Dermis blood vessel endothelial cell (primary cell): ENCODE measurements at regions not wholly inside any gene's neighbourhood (a gene's known extent, or its start where the extent isn't known, plus 50 kb on each side); places are given as distances from the start of the nearest gene placed in this dataset.

Experiments used
- DNase-seq: peaks from one replicate; pipeline ENCODE4 v3.0.0; 2010

DNA sequence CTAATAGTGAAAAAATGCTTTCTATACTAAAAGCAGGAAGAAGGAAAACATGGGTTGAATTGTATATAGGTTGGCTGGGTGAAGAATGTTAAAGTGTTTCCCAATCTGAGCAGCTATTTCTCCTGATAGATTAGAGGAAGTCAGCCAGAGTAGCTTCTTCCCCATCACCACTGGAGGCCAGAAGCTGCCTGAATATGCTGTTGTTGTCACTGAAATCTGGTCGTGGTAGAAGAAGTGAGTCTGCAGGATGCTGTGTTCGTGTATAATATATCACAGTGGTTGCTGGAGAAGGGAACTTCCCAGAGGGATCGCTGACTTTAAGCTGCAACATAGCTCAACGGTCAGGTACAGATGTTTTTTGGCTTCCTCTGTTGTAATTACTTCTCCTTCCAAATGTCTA is 247.5 kb upstream of the LRATD1 start:
- DNase-seq, result no peak

DNA sequence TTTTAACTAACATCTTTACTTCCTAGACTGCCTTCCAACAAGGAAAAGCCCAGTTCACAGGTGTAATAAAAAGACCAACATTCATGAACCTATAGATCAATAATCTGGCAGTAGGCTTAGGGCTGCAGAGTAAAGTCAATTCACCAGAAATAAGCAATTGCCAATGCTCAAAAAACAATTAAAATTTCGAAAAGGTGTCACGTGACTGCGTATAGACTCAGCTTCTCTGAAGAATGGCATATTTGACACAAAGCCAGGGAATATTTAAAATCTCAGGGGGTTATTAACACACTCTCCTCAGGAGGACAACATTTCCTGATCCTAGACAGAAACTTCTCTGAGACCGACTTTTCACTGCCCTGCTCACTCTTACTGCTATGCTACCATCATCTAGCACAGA is 245.2 kb upstream of the LRATD1 start:
- no peak for DNase-seq

DNA sequence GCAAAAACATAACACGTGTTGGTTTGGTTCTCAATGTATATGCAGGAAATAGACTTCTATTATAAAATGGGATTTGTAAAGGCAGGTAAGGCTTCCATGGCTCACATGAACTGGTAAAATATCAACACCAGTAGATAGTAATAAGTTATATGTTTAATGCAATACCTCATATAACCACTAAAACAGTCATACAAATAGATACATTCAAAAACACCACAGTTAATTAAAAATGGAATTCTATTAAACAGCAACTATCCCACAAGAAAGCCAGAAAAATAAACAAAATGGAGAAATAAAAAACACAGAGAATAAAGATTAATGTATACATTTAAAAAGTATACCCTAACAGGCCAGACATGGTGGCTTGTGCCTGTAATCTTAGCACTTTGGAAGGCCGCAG is 243.8 kb upstream of the LRATD1 start:
- no peak for DNase-seq

DNA sequence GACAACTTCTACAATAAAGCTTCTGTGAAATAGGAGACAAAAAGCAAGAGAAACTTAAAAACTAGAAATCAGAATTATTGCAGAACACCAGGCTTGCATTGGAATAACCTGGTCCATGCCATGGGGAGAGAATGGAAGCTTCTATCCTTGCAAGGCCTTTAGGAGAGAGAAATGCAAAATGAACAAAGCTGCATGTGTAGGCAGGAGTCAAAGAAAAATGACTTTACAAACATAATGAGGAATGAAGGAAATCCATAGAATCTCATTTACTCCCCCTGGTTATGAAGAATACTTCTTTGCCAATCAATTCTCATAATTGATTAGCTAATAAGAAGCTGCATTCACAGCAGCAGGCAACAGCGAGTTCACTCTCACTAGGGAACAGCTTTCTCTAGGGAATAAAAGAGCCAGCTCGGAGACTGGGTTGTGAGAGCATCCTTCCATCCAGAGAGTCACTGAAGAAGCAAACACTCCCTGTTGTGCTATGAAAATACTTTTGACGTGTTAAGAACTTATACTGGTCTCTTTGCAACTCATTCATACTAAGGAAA is 235.9 kb upstream of the LRATD1 start:
- no peak for DNase-seq

DNA sequence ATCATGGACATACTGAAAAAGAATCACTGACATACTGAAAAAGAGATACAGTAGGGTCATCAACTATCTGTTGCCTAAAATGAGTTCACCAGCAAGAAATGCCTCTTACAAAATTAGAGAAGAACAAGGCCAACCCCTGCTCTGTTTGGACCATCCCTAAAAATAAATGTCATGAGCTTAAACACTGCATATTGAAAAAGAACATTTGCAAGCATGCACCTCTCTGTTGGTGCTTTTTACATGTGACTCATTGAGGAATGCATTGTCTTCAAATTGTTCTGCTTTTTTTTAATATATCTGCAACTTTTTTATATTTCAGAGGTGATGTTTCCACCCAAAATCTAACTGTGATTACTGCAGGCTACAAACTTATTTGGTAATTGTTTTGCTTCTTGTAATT is 233.9 kb upstream of the LRATD1 start:
- no peak for DNase-seq

DNA sequence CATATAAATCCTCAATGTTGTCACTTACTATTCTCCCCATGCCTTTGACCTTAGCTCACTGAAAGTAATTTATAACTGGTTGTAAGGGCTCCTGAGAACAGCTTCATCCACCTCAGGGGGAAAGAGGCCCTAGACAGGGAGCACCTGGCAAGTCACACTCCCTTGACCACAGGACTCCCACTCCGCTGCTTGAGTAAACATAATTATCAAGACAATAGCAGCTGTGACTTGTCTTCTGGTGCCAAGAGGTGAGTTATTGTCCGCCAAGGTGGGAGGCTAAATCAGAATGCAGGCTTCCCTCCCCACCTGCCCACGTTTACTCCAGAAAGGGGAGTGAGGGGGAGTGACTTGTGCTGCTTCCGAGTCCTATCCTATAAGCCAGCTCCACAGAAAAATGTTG is 230.6 kb upstream of the LRATD1 start:
- no peak for DNase-seq

DNA sequence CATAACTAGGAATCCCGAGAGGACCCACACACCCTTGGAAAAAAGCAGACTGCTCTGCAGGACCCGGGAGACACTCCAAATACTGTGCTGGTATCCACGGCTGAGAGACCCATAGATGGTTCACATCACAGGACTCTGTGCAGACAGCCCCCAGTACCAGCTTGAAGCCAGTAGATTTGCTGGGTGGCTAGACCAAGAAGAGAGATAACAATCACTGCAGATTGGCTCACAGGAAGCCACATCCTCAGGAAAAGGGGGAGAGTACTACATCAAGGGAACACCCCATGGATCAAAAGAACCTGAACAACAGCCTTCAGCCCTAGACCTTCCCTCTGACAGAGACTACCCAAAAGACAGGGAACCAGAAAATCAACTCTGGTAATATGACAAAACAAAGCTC is 223.8 kb upstream of the LRATD1 start:
- no peak for DNase-seq

DNA sequence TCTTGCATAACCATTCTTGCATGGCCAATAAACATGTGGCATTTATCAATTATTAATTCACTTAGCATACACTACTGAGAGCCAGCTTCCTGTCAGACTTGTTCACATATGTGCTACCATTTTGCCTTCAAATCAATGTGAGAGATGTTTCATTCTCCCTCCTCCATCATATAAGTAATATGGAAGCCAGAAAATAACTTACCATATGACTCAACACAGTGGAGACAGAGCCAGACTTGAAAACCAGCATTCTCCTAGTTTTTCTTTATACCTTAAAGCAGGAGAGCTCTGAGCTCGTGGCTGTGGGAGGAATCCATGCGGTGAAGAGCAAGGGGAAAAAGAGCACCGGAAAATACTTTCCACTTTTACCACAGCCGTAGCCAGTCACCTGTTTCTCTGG is 215.0 kb upstream of the LRATD1 start:
- DNase-seq, result no peak

DNA sequence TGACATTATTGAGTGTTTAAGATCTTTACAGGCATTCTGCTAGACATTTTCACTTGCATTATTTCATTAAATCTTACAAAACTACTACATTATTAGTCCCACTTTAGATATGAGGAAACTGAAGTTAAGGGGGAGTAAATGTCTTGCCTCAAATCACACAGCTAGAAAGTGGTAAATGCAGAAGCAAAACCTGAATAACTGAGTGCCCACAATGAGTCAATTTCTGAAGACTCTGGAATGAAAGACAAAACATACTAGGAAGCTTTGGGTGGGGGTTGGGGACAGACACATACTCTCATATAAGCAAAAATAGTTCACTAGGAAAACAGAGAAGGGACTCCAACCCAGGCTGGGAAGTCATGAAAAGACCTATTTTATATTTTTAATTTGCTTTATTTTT is 214.4 kb upstream of the LRATD1 start:
- no peak for DNase-seq

DNA sequence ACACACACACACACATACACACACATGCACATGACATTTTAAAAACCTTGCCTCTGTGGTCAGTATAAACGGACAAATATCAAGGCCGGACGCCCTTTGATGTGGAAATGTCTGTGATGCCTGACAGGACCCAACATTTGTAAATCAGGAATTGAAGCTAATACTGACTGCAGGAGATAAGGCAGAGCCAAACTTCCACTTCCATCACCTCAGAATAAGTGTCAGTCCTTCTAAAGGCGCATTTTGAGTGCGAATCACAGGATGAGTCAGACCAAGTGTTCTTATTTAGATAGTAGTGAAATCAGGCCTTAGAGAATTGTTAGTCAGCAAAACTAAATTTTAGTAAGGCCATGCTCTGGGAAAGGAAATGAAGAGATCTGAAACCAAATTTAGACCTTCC is 211.7 kb upstream of the LRATD1 start:
- peak; percentile 5 for DNase-seq

DNA sequence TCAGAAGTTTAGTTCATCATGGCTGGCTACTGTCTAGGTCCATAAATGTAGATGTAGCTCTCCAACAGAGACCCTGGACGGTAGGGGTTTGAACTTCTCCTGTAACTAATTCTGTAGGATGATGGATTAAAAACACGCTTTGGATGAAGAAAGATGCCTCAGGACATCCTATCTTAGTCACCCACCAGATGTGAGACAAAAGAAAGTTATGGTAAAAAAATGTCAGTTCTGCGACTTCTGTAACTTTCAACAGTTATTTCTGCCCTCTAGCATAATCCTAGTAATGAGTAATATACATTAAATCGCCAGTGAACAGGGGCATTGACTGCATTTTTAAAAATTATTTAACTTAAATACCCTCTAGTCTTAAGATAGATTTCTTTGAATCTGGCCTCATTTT is 210.1 kb upstream of the LRATD1 start:
- DNase-seq, result no peak

DNA sequence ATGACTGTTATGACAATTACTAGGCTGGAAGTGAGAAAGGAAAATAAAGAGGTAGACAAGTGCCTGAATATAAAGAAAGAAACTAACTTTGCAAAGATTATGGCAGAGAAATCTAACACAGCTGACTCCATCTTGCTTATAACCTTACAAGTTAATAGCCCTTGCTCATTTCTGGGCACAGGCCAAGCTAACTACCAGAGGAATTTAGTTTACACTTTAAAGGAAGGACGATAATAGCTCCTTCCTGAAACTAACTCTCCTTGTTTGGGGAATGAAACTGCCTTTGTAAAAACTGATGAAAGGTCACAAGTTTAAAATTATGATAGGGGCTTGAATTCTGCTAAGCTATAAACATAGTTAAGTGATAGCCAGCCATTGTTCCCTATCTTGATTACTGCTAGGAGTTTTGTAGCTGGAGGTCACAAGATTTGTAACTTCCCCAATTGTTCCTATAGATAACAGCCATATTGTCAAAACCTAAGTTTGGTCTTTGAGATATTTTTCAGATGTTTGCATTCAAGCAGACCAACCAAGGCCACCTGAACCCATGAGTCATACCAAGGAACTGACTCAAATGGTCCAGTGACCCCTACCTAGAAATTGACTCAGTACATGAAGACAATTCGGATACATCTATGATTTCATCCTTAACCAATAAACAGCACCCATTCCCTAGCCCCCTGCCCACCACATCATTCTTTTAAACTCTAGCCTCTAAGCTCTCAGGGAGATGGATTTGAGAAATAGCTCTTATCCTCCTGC is 209.2 kb upstream of the LRATD1 start:
- peak; percentile 12 for DNase-seq

DNA sequence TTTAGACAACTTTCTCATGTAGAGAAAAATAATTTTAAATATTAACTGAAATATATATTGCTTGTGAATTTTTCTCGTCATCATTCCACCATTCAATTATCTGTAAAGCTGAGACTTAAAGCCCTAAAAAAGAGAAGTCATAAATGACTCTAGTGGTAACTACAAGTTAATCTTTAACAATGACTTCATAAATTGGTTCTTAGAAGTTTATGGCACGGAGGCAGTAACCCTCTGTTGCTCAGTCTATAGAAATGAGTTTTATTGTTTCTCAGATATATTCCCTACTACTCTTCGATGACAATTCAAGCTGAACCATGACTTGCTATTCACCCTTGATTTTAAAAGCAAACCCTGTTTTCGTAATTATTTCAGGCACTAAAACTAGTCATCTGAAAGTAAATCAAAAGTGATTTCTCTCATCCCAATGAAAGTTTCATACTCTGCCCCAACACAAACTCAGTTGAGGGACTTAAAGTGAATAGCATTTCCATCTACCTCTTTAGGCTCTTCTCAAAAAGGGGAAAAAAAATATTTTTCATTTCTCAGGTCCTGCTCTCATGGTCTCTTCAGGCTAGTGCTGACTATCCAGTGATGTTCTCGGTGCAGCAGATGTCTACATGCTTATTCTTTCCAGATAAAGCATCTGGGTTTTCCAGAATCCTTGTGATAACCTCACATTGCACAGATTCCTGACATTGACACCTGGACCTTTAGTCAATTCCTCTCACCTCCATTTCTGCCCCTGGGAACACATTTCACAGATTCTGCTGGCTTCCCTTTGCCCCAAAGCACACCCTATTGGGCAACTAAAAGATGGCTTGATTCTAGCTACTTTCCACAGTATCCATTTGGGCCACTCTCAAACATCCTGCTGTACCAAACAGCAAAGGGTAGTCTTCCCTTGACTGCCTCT is 207.8 kb upstream of the LRATD1 start:
- no peak for DNase-seq

DNA sequence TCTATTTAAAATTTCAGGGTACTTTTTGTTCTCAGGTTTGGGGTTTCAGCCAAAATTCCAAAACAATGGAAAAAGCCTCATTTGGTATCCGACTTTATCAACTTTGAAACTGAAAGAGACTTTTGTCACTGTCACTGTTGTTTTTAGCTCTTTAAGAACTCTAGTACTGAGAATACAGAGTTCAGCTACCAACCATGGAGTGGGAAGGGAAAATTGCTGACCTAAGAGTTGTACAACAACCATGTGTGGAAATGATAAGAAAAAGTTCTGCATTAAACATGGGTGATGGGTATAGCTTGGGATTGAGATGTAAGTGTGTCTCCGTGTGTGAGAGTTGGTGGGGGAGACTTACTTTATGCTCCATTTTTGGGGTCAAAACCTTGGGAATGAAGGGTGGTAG is 206.6 kb upstream of the LRATD1 start:
- DNase-seq, result no peak

DNA sequence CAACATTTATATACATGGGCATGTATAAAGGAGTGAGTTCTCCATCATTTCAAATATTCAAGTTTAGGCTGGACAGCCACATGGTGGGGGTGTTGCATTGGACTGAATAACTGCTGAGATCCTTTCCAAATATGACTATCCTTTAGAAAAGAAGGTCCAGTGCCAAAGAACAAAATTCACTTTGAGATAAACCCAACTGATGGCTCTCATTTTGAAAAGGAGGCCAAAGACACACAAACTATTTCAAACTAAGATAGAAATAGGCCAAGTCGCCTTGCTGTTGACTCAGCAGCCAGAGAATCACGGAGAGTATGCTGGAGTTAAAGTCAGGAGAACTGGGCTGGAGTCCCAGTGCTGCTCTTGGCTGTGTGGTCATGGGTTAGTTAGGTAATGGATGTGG is 204.5 kb upstream of the LRATD1 start:
- DNase-seq, result peak; percentile 26

DNA sequence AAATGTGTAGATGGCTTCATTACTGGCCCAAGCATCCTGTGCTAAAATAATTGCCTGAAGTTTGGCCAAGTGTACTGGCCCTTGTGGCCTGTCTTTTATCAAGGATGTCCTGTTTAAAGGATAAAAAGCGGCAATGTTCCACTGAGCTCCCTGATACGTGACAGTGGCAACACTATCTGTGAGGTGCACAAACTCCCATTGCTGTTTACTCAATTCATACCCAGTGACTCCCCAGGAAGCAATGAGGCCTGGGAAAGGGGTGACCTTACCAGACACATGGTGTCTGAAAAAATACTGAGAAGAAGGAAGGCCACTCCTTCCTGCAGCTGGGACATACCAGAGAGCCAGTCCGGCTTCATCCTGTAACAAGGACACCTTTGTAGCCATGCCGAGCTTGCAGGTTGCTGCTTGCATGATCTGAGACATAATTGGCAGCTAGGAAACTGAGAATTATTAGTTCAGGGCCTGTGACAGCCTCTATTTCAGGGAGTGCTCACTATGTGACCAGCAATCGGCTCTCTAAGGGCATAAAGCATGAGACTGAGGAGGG is 198.5 kb upstream of the LRATD1 start:
- no peak for DNase-seq

DNA sequence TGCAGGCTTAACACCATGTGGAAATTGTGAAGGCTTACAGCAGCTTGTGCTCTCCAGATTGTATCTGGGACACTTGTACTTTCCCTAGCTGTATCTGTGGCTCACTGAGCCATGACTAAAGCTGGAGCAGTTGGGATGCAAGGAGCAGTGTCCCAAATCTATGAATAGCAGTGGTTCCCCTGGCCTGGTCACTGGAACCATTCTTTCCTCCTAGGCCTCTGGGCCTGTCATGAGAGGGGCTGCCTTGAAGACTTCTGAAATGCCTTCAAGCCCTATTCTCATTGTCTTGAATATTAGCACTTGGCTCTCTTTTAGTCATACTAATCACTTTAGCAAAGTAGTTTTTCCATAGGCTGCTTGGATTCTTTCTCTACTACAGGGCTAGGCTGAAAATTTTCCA is 186.8 kb upstream of the LRATD1 start:
- no peak for DNase-seq

DNA sequence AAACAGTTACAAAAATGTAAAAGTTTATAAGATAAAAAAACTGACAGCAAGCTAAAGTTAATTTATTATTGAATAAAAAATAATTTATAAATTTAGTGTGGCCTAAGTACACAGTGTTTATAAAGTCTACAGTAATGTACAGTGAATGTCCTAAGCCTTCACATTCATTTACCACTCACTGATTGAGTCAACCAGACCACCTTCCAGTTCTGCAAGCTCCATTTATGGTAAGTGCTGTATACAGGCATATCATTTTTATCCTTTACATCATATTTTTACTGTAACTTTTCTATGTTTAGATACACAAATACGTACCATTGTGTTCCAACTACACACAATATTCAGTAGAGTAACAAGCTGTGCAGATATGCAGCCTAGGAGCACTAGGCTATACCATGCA is 184.2 kb upstream of the LRATD1 start:
- no peak for DNase-seq

DNA sequence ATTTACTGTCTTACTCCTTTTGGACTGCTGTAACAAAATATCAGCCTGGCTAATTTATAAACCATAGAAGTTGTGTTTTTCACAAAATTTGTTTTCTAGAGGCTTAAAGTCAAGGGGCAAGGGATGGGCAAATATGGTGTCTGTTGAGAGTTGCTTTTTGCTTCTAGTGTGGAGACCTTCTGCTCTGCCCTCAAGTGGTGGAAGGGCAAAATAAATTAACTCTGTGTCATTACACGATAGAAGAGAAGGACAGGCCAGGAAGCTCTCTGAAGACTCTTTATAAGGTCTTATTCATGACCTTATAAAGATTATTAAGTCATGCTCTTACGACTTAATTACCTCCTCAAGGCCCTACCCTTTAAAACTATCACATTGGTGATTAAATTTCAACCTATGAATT is 181.2 kb upstream of the LRATD1 start:
- peak; percentile 4 for DNase-seq

DNA sequence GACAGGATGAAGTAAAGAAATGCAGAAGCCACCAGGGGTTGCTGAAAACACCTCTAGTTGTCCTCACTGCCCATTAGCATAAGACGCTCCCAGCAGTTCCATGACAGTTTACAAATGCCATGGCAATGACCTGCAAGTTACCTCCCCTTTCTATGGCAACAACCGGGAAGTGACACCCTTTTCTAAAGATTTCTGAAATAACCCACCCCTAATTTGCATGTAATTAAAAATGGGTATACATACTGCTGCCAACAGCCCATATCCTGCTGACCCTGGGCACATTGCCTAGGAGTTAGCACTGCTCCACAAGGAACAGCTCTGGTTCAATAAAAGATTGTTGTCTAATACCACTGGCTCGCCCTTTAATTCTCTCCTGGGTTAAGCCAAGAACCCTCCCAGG is 178.3 kb upstream of the LRATD1 start:
- DNase-seq, result no peak

DNA sequence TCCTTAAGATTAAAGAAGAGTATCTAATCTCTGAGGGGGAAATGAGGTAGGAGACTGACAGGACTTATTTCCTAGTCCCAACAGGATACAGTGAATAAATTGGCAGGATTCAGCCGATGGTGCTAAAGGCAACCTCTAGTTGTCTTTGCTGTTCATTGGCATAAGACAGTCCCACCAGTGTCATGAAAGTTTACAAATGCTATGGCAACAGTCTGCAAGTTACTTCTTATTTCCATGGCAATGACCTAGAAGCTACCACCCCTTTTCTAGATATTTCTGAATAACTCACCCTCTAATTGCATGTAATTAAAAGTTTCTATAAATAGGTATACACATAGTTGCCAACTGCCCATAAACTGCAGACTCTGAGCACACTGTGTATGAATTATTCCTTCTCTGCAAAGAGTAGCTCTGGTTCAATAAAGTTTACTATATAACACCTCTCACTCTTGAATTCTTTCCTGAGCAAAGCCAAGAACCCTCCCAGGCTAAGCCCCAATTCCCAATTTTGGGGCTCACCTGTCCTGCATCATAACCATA is 172.7 kb upstream of the LRATD1 start:
- no peak for DNase-seq

DNA sequence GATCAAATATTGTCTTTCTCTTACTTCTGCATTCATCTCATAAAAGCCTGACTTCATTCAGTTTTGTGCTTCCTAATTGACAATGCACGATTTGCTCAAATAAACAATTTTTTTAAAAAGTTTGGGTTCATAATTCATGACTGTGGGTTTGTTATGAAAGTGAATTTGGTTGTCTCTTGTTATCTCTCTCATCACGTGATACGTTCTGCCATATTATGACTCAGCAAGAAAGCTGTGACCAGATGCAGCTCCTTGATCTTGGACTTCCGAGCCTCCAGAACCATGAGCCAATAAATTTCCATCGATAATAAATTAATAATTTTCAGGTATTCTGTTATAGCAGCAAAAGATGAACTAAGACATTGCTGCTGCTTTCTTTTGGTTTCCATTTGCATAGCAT is 156.5 kb upstream of the LRATD1 start:
- no peak for DNase-seq

DNA sequence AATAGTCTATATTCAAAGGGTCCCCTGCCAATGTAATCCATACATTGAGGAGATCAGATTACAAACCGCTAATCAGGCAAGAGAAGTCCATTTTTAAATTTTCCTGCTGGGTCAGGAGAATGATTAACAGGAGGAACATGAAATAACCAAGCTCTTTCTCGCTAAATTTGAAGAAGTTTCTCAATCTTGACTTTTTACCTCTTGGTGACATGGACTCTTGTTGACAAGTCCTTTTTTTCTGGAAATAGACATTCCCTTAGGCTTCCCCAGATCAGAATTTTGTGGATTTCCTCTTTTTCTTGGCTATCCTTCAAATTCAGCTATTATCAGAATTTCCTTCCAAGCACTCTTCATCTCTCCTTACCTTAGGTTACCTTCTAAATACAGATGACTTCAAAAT is 153.0 kb upstream of the LRATD1 start:
- no peak for DNase-seq
